HCT116 (cell line): ENCODE measurements at regions not wholly inside any gene's neighbourhood (a gene's known extent, or its start where the extent isn't known, plus 50 kb on each side); places are given as distances from the start of the nearest gene placed in this dataset.

Experiments used
- ATAC-seq: fragments of 200-7000 bp; cut with Tn5 transposase; 2 replicates; pipeline ENCODE4 v1.9.1; 2020; ENCODE audit warnings: mild to moderate bottlenecking, moderate library complexity
- BruUV-seq: library from RNA; stranded (reverse); fragments of 400-500 nt; replicated peaks from 2 replicates; lab custom pipeline; 2021; lab: Mats Ljungman, UMichigan
- CTCF ChIA-PET: fragments of 300-600 bp; sonication (Branson Sonifier 250); formaldehyde crosslinking; loops from one replicate; lab custom pipeline; 2021; ENCODE audit warnings: antibody characterized with exemption; lab: Charles Lee
- POLR2A ChIA-PET: fragments of 300-600, 350-600 bp; sonication (Branson Sonifier 250); formaldehyde crosslinking; loops from one replicate; lab custom pipeline; 2021; ENCODE audit warnings: antibody characterized with exemption; lab: Charles Lee
- RAD21 ChIA-PET, 2 experiments: fragments of 300-600 bp; sonication (Branson Sonifier 250); formaldehyde crosslinking; loops; one replicate each; lab custom pipeline; 2023; ENCODE audit warnings: low total read pairs in 2 of 2; ENCODE audit not compliant: uncharacterized antibody in 2 of 2, unreplicated experiment in 2 of 2, low non-redundant PET in 1 of 2; lab: Charles Lee
- DNase-seq: peaks from one replicate; pipeline ENCODE4 v3.0.0-alpha.2; 2010; ENCODE audit warnings: low read depth, low spot score
- H2AFZ ChIP-seq: fragments of 200-600 bp; shearing (Covaris generic), sonication (generic); 2 replicates; pipeline ENCODE4 v1.6.1; 2017; ENCODE audit warnings: low read depth, mixed run types, mixed read lengths, antibody characterized with exemption, low read length; ENCODE audit not compliant: poor library complexity, severe bottlenecking
- H3K27ac ChIP-seq: 2 replicates; pipeline ENCODE4 v1.5.1; 2012; ENCODE audit warnings: low read depth, low read length
- H3K27me3 ChIP-seq: fragments of 200-600 bp; sonication (generic); 2 replicates; pipeline ENCODE4 v1.6.1; 2016; ENCODE audit warnings: mixed run types, low read length, mixed read lengths; ENCODE audit not compliant: insufficient read depth
- H3K36me3 ChIP-seq, 2 experiments: fragments of 200-500 bp in 1 of 2; fragments of 200-600 bp in 1 of 2; sonication (Bioruptor generic) in 1 of 2; sonication (generic) in 1 of 2; 2 replicates each; pipeline versions ENCODE4 v1.5.1 to v1.6.1; 2014 to 2016; ENCODE audit warnings: low read length in 2 of 2, inconsistent platforms in 1 of 2, mixed read lengths in 1 of 2, mixed run types in 1 of 2; ENCODE audit not compliant: insufficient read depth in 2 of 2, control insufficient read depth in 1 of 2
- H3K4me1 ChIP-seq, 2 experiments: fragments of 200-600 bp in 1 of 2; sonication (generic) in 1 of 2; 2 replicates each; pipeline versions ENCODE4 v1.5.1 to v1.6.1; 2012 to 2017; ENCODE audit warnings: low read length in 2 of 2, inconsistent platforms in 1 of 2, mild to moderate bottlenecking in 1 of 2, mixed read lengths in 1 of 2, mixed run types in 1 of 2, moderate library complexity in 1 of 2; ENCODE audit not compliant: insufficient read depth in 2 of 2, control insufficient read depth in 1 of 2
- H3K4me2 ChIP-seq: fragments of 200-600 bp; sonication (generic); 2 replicates; pipeline ENCODE4 v1.6.1; 2017; ENCODE audit warnings: mixed run types, low read length, mixed read lengths
- H3K4me3 ChIP-seq, 2 experiments: fragments of 200-600 bp in 1 of 2; sonication (generic) in 1 of 2; replicated peaks in 1 of 2; 2 replicates each; pipeline ENCODE4 v1.5.1; 2011 to 2016; ENCODE audit warnings: low read length in 2 of 2, control low read depth in 1 of 2, low read depth in 1 of 2, mild to moderate bottlenecking in 1 of 2, mixed read lengths in 1 of 2, mixed run types in 1 of 2
- H3K79me2 ChIP-seq: fragments of 200-600 bp; sonication (generic); 2 replicates; pipeline ENCODE4 v1.6.1; 2017; ENCODE audit warnings: mild to moderate bottlenecking, mixed run types, low read length, moderate library complexity, mixed read lengths; ENCODE audit not compliant: insufficient read depth
- H3K9ac ChIP-seq: fragments of 200-600 bp; sonication (generic); 2 replicates; pipeline ENCODE4 v1.6.1; 2016; ENCODE audit warnings: low read length, mixed read lengths
- H3K9me2 ChIP-seq: fragments of 200-600 bp; sonication (generic), shearing (Covaris generic); 2 replicates; pipeline ENCODE4 v1.6.1; 2017; ENCODE audit warnings: mixed run types, mild to moderate bottlenecking, moderate library complexity; ENCODE audit not compliant: insufficient read depth
- H3K9me3 ChIP-seq, 2 experiments: fragments of 200-500 bp in 1 of 2; fragments of 200-600 bp in 1 of 2; sonication (Bioruptor generic) in 1 of 2; sonication (generic) in 1 of 2; 2 replicates each; pipeline ENCODE4 v1.6.1; 2014 to 2017; ENCODE audit warnings: low read length in 2 of 2, mixed read lengths in 2 of 2, inconsistent platforms in 1 of 2, low read depth in 1 of 2, mild to moderate bottlenecking in 1 of 2, mixed run types in 1 of 2, moderate library complexity in 1 of 2; ENCODE audit not compliant: control insufficient read depth in 1 of 2, insufficient read depth in 1 of 2
- H4K20me1 ChIP-seq: fragments of 200-600 bp; sonication (generic), shearing (Covaris generic); 2 replicates; pipeline ENCODE4 v1.6.1; 2017; ENCODE audit warnings: mixed run types, mild to moderate bottlenecking, moderate library complexity; ENCODE audit not compliant: insufficient read depth
- CEBPB ChIP-seq: IDR thresholded peaks from 2 replicates; pipeline ENCODE4 v1.6.1; 2012; ENCODE audit warnings: low read depth
- EZH2phosphoT487 ChIP-seq: fragments of 200-600 bp; IDR thresholded peaks from 2 replicates; pipeline ENCODE4 v1.6.1; 2018; ENCODE audit warnings: antibody characterized with exemption, borderline replicate concordance
- FOSL1 ChIP-seq: IDR thresholded peaks from 2 replicates; pipeline ENCODE4 v1.6.1; 2012; ENCODE audit warnings: low read depth
- RAD21 ChIP-seq: IDR thresholded peaks from 2 replicates; pipeline ENCODE4 v1.6.1; 2012; ENCODE audit warnings: low read depth, mild to moderate bottlenecking
- SP1 ChIP-seq: IDR thresholded peaks from 2 replicates; pipeline ENCODE4 v1.6.1; 2012; ENCODE audit warnings: low read depth
- SRF ChIP-seq: IDR thresholded peaks from 2 replicates; pipeline ENCODE4 v1.6.1; 2012; ENCODE audit warnings: low read depth
- intact Hi-C: fragments of 100-400 bp; cut with micrococcal nuclease; formaldehyde crosslinking; loops from 2 replicates; pipeline ENCODE4 v1.10.0; 2022
- TF ChIP-seq, protein P1 (sequence below), 3 experiments: fragments of 200-600 bp in 1 of 3; sonication (generic) in 1 of 3; IDR thresholded peaks in 2 of 3; conservative IDR thresholded peaks in 1 of 3; 2 replicates each; pipeline ENCODE4 v1.5.1; 2012 to 2017; ENCODE audit warnings: low read depth in 2 of 3, low read length in 2 of 3, antibody characterized with exemption in 1 of 3, borderline replicate concordance in 1 of 3, control low read depth in 1 of 3, mild to moderate bottlenecking in 1 of 3, mixed read lengths in 1 of 3, mixed run types in 1 of 3, moderate library complexity in 1 of 3; ENCODE audit not compliant: insufficient read depth in 1 of 3
- TF ChIP-seq, protein P2 (sequence below): IDR thresholded peaks from 2 replicates; pipeline ENCODE4 v1.6.1; 2012
- TF ChIP-seq, protein P3 (sequence below): IDR thresholded peaks from 2 replicates; pipeline ENCODE4 v1.6.1; 2011; ENCODE audit warnings: mild to moderate bottlenecking, low read length, moderate library complexity; ENCODE audit not compliant: insufficient replicate concordance; ENCODE audit errors: extremely low read depth

DNA sequence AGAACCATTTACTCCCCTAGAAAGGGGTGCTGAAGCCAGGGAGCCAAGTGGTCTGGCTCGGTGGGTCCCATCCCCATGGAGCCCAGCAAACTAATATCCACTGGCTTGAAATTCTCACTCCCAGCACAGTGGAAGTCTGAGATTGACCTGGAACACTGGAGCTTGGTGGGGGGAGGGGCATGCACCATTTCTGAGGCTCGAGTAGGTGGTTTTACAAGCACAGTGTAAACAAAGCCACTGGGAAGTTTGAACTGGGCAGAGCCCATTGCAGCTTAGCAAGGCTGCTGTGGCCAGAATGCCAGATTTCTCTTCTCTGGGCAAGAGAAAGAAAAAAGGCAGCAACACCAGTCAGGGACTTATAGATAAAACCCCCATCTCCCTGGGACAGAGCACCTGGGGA is 855.8 kb upstream of the CITED2 start:
- Histone ChIP-seq H3K27me3 (no peaks in the 10 kb centered on the region), H3K9me2 (peaks cover 2% of the 10 kb centered on the region; the same call in 1 of the 2 replicates), H2AFZ (no peak overlapping the region), H3K4me2 (no peak overlapping the region), H3K79me2 (no peaks in the 10 kb centered on the region), H3K27ac (no peak overlapping the region), H4K20me1 (no peaks in the 10 kb centered on the region), H3K36me3 (no peaks in the 10 kb centered on the region), H3K4me3 (no peak overlapping the region), H3K4me1 (no peaks in the 10 kb centered on the region), H3K9me3 (no peaks in the 10 kb centered on the region), H3K9ac (no peak overlapping the region)
- no peak for TF ChIP-seq SRF
- no peak for TF ChIP-seq SP1
- TF ChIP-seq, protein P1, sequence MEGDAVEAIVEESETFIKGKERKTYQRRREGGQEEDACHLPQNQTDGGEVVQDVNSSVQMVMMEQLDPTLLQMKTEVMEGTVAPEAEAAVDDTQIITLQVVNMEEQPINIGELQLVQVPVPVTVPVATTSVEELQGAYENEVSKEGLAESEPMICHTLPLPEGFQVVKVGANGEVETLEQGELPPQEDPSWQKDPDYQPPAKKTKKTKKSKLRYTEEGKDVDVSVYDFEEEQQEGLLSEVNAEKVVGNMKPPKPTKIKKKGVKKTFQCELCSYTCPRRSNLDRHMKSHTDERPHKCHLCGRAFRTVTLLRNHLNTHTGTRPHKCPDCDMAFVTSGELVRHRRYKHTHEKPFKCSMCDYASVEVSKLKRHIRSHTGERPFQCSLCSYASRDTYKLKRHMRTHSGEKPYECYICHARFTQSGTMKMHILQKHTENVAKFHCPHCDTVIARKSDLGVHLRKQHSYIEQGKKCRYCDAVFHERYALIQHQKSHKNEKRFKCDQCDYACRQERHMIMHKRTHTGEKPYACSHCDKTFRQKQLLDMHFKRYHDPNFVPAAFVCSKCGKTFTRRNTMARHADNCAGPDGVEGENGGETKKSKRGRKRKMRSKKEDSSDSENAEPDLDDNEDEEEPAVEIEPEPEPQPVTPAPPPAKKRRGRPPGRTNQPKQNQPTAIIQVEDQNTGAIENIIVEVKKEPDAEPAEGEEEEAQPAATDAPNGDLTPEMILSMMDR (IDR thresholded peaks at IDR 0.05 in 2 of 3, conservative IDR thresholded peaks at IDR 0.05 in 1 of 3; ENCODE audit: borderline replicate concordance in 1 of 3, insufficient read depth in 1 of 3, low read depth in 2 of 3, low read length in 2 of 3) = no peak
- TF ChIP-seq CEBPB = no peak
- TF ChIP-seq, protein P2, sequence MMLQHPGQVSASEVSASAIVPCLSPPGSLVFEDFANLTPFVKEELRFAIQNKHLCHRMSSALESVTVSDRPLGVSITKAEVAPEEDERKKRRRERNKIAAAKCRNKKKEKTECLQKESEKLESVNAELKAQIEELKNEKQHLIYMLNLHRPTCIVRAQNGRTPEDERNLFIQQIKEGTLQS = no peak
- no peak for TF ChIP-seq EZH2phosphoT487
- TF ChIP-seq, protein P3, sequence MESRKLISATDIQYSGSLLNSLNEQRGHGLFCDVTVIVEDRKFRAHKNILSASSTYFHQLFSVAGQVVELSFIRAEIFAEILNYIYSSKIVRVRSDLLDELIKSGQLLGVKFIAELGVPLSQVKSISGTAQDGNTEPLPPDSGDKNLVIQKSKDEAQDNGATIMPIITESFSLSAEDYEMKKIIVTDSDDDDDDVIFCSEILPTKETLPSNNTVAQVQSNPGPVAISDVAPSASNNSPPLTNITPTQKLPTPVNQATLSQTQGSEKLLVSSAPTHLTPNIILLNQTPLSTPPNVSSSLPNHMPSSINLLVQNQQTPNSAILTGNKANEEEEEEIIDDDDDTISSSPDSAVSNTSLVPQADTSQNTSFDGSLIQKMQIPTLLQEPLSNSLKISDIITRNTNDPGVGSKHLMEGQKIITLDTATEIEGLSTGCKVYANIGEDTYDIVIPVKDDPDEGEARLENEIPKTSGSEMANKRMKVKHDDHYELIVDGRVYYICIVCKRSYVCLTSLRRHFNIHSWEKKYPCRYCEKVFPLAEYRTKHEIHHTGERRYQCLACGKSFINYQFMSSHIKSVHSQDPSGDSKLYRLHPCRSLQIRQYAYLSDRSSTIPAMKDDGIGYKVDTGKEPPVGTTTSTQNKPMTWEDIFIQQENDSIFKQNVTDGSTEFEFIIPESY = no peak
- no peak for TF ChIP-seq FOSL1
- no peak for TF ChIP-seq RAD21
- BruUV-seq = no TSS peak
- ATAC-seq = no peak
- intact Hi-C loops = no loop called here
- POLR2A ChIA-PET = no interaction called here
- CTCF ChIA-PET = no interaction called here
- no peak for DNase-seq
- RAD21 ChIA-PET = no interaction called here
